ENCODE measurements at regions not wholly inside any gene's neighbourhood (a gene's known extent, or its start where the extent isn't known, plus 50 kb on each side); places are given as distances from the start of the nearest gene placed in this dataset.

- peak; percentile 64 for DNase-seq
Observed at GRCh38 chr5:67809589-67809988, 406.0 kb upstream of the PIK3R1 start.

GRCh38 chr5:67808340-67808739 lies 407.2 kb upstream of the PIK3R1 start:
- DNase-seq = no peak
- no peaks in the 10 kb centered on the region for H3K27me3 Mint-ChIP-seq (ENCODE audit: unreplicated experiment)
- H3K4me3 Mint-ChIP-seq (ENCODE audit: low read depth, unreplicated experiment) = no peak overlapping the region
- H3K27ac Mint-ChIP-seq (ENCODE audit: unreplicated experiment) = no peak overlapping the region
- TF ChIP-seq, protein P1, sequence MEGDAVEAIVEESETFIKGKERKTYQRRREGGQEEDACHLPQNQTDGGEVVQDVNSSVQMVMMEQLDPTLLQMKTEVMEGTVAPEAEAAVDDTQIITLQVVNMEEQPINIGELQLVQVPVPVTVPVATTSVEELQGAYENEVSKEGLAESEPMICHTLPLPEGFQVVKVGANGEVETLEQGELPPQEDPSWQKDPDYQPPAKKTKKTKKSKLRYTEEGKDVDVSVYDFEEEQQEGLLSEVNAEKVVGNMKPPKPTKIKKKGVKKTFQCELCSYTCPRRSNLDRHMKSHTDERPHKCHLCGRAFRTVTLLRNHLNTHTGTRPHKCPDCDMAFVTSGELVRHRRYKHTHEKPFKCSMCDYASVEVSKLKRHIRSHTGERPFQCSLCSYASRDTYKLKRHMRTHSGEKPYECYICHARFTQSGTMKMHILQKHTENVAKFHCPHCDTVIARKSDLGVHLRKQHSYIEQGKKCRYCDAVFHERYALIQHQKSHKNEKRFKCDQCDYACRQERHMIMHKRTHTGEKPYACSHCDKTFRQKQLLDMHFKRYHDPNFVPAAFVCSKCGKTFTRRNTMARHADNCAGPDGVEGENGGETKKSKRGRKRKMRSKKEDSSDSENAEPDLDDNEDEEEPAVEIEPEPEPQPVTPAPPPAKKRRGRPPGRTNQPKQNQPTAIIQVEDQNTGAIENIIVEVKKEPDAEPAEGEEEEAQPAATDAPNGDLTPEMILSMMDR (IDR thresholded peaks at IDR 0.05; ENCODE audit: unreplicated experiment) = no peak
- no peaks in the 10 kb centered on the region for H3K9me3 Mint-ChIP-seq (ENCODE audit: low read depth, unreplicated experiment)
- H3K4me1 Mint-ChIP-seq (ENCODE audit: low read depth, unreplicated experiment) = peaks cover 43% of the 10 kb centered on the region
- CTCF ChIA-PET = no interaction called here
- peaks cover 4% of the 10 kb centered on the region for H3K36me3 Mint-ChIP-seq (ENCODE audit: insufficient read depth, unreplicated experiment)
- no TSS peak for BruUV-seq (replicated peaks)
- intact Hi-C loops (cut with micrococcal nuclease; ENCODE audit: unreplicated experiment) = loop anchor here (5.0 kb wide), 1 partner anchor 36 kb away; no protein-coding TSS in a partner anchor

More at GRCh38 chr5:67809589-67809988, 406.0 kb upstream of the PIK3R1 start:
- H3K4me3 Mint-ChIP-seq (ENCODE audit: low read depth, unreplicated experiment) = peak overlapping the region; percentile 21
- H3K27me3 Mint-ChIP-seq (ENCODE audit: unreplicated experiment) = no peaks in the 10 kb centered on the region
- intact Hi-C loops (cut with micrococcal nuclease; ENCODE audit: unreplicated experiment) = loop anchor here (5.0 kb wide), 1 partner anchor 37 kb away; no protein-coding TSS in a partner anchor
- peaks cover 4% of the 10 kb centered on the region for H3K36me3 Mint-ChIP-seq (ENCODE audit: insufficient read depth, unreplicated experiment)
- peaks cover 55% of the 10 kb centered on the region for H3K4me1 Mint-ChIP-seq (ENCODE audit: low read depth, unreplicated experiment)
- BruUV-seq (replicated peaks) = no TSS peak
- H3K27ac Mint-ChIP-seq (ENCODE audit: unreplicated experiment) = peak overlapping the region; percentile 44
- CTCF ChIA-PET = no interaction called here
- TF ChIP-seq, protein P1 (IDR thresholded peaks at IDR 0.05; ENCODE audit: unreplicated experiment) = no peak
- H3K9me3 Mint-ChIP-seq (ENCODE audit: low read depth, unreplicated experiment) = peaks cover 4% of the 10 kb centered on the region

GRCh38 chr5:67807439-67807888 lies 408.1 kb upstream of the PIK3R1 start:
- TF ChIP-seq, protein P1 (IDR thresholded peaks at IDR 0.05; ENCODE audit: unreplicated experiment) = no peak
- no peaks in the 10 kb centered on the region for H3K9me3 Mint-ChIP-seq (ENCODE audit: low read depth, unreplicated experiment)
- CTCF ChIA-PET = no interaction called here
- H3K4me1 Mint-ChIP-seq (ENCODE audit: low read depth, unreplicated experiment) = peaks cover 43% of the 10 kb centered on the region
- H3K36me3 Mint-ChIP-seq (ENCODE audit: insufficient read depth, unreplicated experiment) = peaks cover 4% of the 10 kb centered on the region
- no peak for DNase-seq
- BruUV-seq (replicated peaks) = no TSS peak
- intact Hi-C loops (cut with micrococcal nuclease; ENCODE audit: unreplicated experiment) = loop anchor here (5.0 kb wide), 1 partner anchor 35 kb away; no protein-coding TSS in a partner anchor
- H3K27ac Mint-ChIP-seq (ENCODE audit: unreplicated experiment) = peak overlapping the region; percentile 2
- no peak overlapping the region for H3K4me3 Mint-ChIP-seq (ENCODE audit: low read depth, unreplicated experiment)
- no peaks in the 10 kb centered on the region for H3K27me3 Mint-ChIP-seq (ENCODE audit: unreplicated experiment)

- H3K27ac Mint-ChIP-seq (ENCODE audit: unreplicated experiment) = no peak overlapping the region
- H3K4me1 Mint-ChIP-seq (ENCODE audit: low read depth, unreplicated experiment) = peaks cover 40% of the 10 kb centered on the region
- intact Hi-C loops (cut with micrococcal nuclease; ENCODE audit: unreplicated experiment) = loop anchor here (5.0 kb wide), 1 partner anchor 35 kb away; no protein-coding TSS in a partner anchor
- no peaks in the 10 kb centered on the region for H3K27me3 Mint-ChIP-seq (ENCODE audit: unreplicated experiment)
- peaks cover 4% of the 10 kb centered on the region for H3K36me3 Mint-ChIP-seq (ENCODE audit: insufficient read depth, unreplicated experiment)
- no peaks in the 10 kb centered on the region for H3K9me3 Mint-ChIP-seq (ENCODE audit: low read depth, unreplicated experiment)
- DNase-seq = no peak
- no TSS peak for BruUV-seq (replicated peaks)
- CTCF ChIA-PET = no interaction called here
- H3K4me3 Mint-ChIP-seq (ENCODE audit: low read depth, unreplicated experiment) = no peak overlapping the region
- TF ChIP-seq, protein P1 (IDR thresholded peaks at IDR 0.05; ENCODE audit: unreplicated experiment) = no peak
Observed at GRCh38 chr5:67806654-67807438, 408.7 kb upstream of the PIK3R1 start.
